ENCODE measurements at regions not wholly inside any gene's neighbourhood (a gene's known extent, or its start where the extent isn't known, plus 50 kb on each side); places are given as distances from the start of the nearest gene placed in this dataset.

- no peak for TF ChIP-seq CTCF (IDR thresholded peaks at IDR 0.05)
- no peak overlapping the region for H3K4me3 Mint-ChIP-seq (ENCODE audit: unreplicated experiment)
- no peaks in the 10 kb centered on the region for H3K27me3 Mint-ChIP-seq (ENCODE audit: unreplicated experiment)
- H3K9me3 Mint-ChIP-seq (ENCODE audit: unreplicated experiment): no peaks in the 10 kb centered on the region
- H3K36me3 Mint-ChIP-seq (ENCODE audit: unreplicated experiment): no peaks in the 10 kb centered on the region
- no peak for DNase-seq (ENCODE audit: extremely low spot score, unreplicated experiment)
- peaks cover 9% of the 10 kb centered on the region for H3K4me1 Mint-ChIP-seq (ENCODE audit: unreplicated experiment)
- H3K27ac Mint-ChIP-seq (ENCODE audit: unreplicated experiment): no peak overlapping the region
Observed at GRCh38 chr1:218765753-218766152, 407.9 kb upstream of the LYPLAL1 start.

DNA sequence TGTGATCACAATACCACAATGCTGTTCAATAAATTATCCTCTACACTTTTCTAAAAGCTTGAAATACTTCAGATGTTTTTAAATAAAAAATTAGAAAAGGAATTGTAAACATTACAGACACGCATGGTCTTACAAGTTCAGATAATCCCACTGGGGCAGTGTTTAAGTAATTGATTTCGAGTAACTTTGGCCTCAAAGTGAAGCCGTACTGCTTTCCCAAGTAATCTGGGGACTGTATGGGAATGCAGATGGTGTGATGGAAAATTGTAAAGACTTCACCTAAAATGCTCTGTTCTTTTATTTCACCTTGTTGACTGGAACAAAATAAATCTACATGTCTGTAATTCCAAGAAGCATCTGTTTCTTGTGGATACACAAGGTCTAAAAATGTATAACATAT, 401.7 kb upstream of the LYPLAL1 start:
- H3K9me3 Mint-ChIP-seq (ENCODE audit: unreplicated experiment): peaks cover 7% of the 10 kb centered on the region
- H3K4me3 Mint-ChIP-seq (ENCODE audit: unreplicated experiment): no peak overlapping the region
- H3K27me3 Mint-ChIP-seq (ENCODE audit: unreplicated experiment): no peaks in the 10 kb centered on the region
- no peak overlapping the region for H3K27ac Mint-ChIP-seq (ENCODE audit: unreplicated experiment)
- H3K36me3 Mint-ChIP-seq (ENCODE audit: unreplicated experiment): no peaks in the 10 kb centered on the region
- no peak for DNase-seq (ENCODE audit: extremely low spot score, unreplicated experiment)
- no peak for TF ChIP-seq CTCF (IDR thresholded peaks at IDR 0.05)
- no peaks in the 10 kb centered on the region for H3K4me1 Mint-ChIP-seq (ENCODE audit: unreplicated experiment)

DNA sequence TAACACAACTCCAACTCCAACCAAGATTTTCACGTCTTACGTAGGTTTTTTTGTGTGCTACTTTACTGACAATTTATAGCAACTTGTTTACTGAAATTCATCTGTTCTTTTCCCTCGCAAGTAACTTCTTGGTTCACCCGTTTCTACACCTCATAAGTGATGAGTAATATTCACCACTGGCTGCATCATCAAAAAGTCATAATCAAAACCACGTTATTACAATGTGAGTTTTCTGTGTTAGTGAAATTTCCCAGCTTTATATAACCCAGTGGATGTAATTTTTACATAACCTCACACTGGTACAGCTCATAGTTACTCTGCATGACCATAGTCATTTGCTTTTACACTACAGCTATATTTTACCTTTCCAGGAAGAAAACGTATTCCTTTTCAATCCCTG, 401.1 kb upstream of the LYPLAL1 start:
- no peak for DNase-seq (ENCODE audit: extremely low spot score, unreplicated experiment)
- no peaks in the 10 kb centered on the region for H3K4me1 Mint-ChIP-seq (ENCODE audit: unreplicated experiment)
- H3K4me3 Mint-ChIP-seq (ENCODE audit: unreplicated experiment): no peak overlapping the region
- TF ChIP-seq CTCF (IDR thresholded peaks at IDR 0.05): no peak
- peaks cover 7% of the 10 kb centered on the region for H3K9me3 Mint-ChIP-seq (ENCODE audit: unreplicated experiment)
- H3K27me3 Mint-ChIP-seq (ENCODE audit: unreplicated experiment): no peaks in the 10 kb centered on the region
- H3K27ac Mint-ChIP-seq (ENCODE audit: unreplicated experiment): no peak overlapping the region
- no peaks in the 10 kb centered on the region for H3K36me3 Mint-ChIP-seq (ENCODE audit: unreplicated experiment)

GRCh38 chr1:218775501-218776021, 398.1 kb upstream of the LYPLAL1 start:
- Mint-ChIP-seq H3K36me3 (ENCODE audit: unreplicated experiment) (no peaks in the 10 kb centered on the region), H3K27ac (ENCODE audit: unreplicated experiment) (no peak overlapping the region), H3K9me3 (ENCODE audit: unreplicated experiment) (peaks cover 7% of the 10 kb centered on the region), H3K4me1 (ENCODE audit: unreplicated experiment) (peaks cover 10% of the 10 kb centered on the region), H3K27me3 (ENCODE audit: unreplicated experiment) (no peaks in the 10 kb centered on the region), H3K4me3 (ENCODE audit: unreplicated experiment) (no peak overlapping the region)
- no peak for TF ChIP-seq CTCF (IDR thresholded peaks at IDR 0.05)
- DNase-seq (ENCODE audit: extremely low spot score, unreplicated experiment): no peak

- Mint-ChIP-seq H3K4me1 (ENCODE audit: unreplicated experiment) (peaks cover 10% of the 10 kb centered on the region), H3K9me3 (ENCODE audit: unreplicated experiment) (no peaks in the 10 kb centered on the region), H3K36me3 (ENCODE audit: unreplicated experiment) (no peaks in the 10 kb centered on the region), H3K4me3 (ENCODE audit: unreplicated experiment) (no peak overlapping the region), H3K27ac (ENCODE audit: unreplicated experiment) (no peak overlapping the region), H3K27me3 (ENCODE audit: unreplicated experiment) (no peaks in the 10 kb centered on the region)
- TF ChIP-seq CTCF (IDR thresholded peaks at IDR 0.05): no peak
- DNase-seq (ENCODE audit: extremely low spot score, unreplicated experiment): no peak
Observed at GRCh38 chr1:218778257-218779126, 395.2 kb upstream of the LYPLAL1 start.

All from osteocyte (in vitro differentiated cells).